ENCODE measurements at regions not wholly inside any gene's neighbourhood (a gene's known extent, or its start where the extent isn't known, plus 50 kb on each side); places are given as distances from the start of the nearest gene placed in this dataset.

GRCh38 chr3:102329561-102329960 lies 105.3 kb upstream of the ZPLD1 start:
- TF ChIP-seq CTCF (IDR thresholded peaks at IDR 0.05) (no peak), EZH2 (IDR thresholded peaks at IDR 0.05; ENCODE audit: borderline replicate concordance, insufficient read depth, low read depth, low read length, poor library complexity, severe bottlenecking) (no peak)

Data from B cell (primary cell).